ENCODE measurements at regions not wholly inside any gene's neighbourhood (a gene's known extent, or its start where the extent isn't known, plus 50 kb on each side); places are given as distances from the start of the nearest gene placed in this dataset.

GRCh38 chr9:82192211-82192610, 203.6 kb downstream of the SPATA31D1 start:
- no peak for TF ChIP-seq CTCF (IDR thresholded peaks at IDR 0.05; ENCODE audit: extremely low read depth, insufficient read depth, missing control alignments)
- no peak for DNase-seq (ENCODE audit: low spot score)
- in situ Hi-C loops (cut with MboI; ENCODE audit: low pct_unique_long_range_greater_than_20kb, low sequenced_read_pairs, unreplicated experiment), result no loop called here

GRCh38 chr9:82196622-82197441, 208.3 kb downstream of the SPATA31D1 start:
- DNase-seq (ENCODE audit: low spot score), result no peak
- no peak for TF ChIP-seq CTCF (IDR thresholded peaks at IDR 0.05; ENCODE audit: extremely low read depth, insufficient read depth, missing control alignments)
- in situ Hi-C loops (cut with MboI; ENCODE audit: low pct_unique_long_range_greater_than_20kb, low sequenced_read_pairs, unreplicated experiment), result no loop called here

GRCh38 chr9:82201196-82201595, 212.6 kb downstream of the SPATA31D1 start:
- in situ Hi-C loops (cut with MboI; ENCODE audit: low pct_unique_long_range_greater_than_20kb, low sequenced_read_pairs, unreplicated experiment), result no loop called here
- DNase-seq (ENCODE audit: low spot score), result no peak
- TF ChIP-seq CTCF (IDR thresholded peaks at IDR 0.05; ENCODE audit: extremely low read depth, insufficient read depth, missing control alignments), result no peak

- DNase-seq (ENCODE audit: low spot score), result no peak
- in situ Hi-C loops (cut with MboI; ENCODE audit: low pct_unique_long_range_greater_than_20kb, low sequenced_read_pairs, unreplicated experiment), result no loop called here
- TF ChIP-seq CTCF (IDR thresholded peaks at IDR 0.05; ENCODE audit: extremely low read depth, insufficient read depth, missing control alignments), result no peak
Observed at GRCh38 chr9:82202808-82203207, 214.2 kb downstream of the SPATA31D1 start.

- no peak for TF ChIP-seq CTCF (IDR thresholded peaks at IDR 0.05; ENCODE audit: extremely low read depth, insufficient read depth, missing control alignments)
- in situ Hi-C loops (cut with MboI; ENCODE audit: low pct_unique_long_range_greater_than_20kb, low sequenced_read_pairs, unreplicated experiment), result no loop called here
- DNase-seq (ENCODE audit: low spot score), result no peak
Observed at GRCh38 chr9:82206490-82206889, 217.9 kb downstream of the SPATA31D1 start.

- no peak for TF ChIP-seq CTCF (IDR thresholded peaks at IDR 0.05; ENCODE audit: extremely low read depth, insufficient read depth, missing control alignments)
- in situ Hi-C loops (cut with MboI; ENCODE audit: low pct_unique_long_range_greater_than_20kb, low sequenced_read_pairs, unreplicated experiment), result no loop called here
- no peak for DNase-seq (ENCODE audit: low spot score)
Observed at GRCh38 chr9:82206946-82207345, 218.4 kb downstream of the SPATA31D1 start.

Data from GM13977 (cell line).